Naive thymus-derived CD4-positive, alpha-beta T cell (primary cell): ENCODE measurements at regions not wholly inside any gene's neighbourhood (a gene's known extent, or its start where the extent isn't known, plus 50 kb on each side); places are given as distances from the start of the nearest gene placed in this dataset.

Source experiments
- ATAC-seq: fragments of 150-1000 bp; cut with Tn5 transposase; 2 replicates; pipeline ENCODE4 v1.10.0; 2021; ENCODE audit warnings: mild to moderate bottlenecking, moderate library complexity
- CTCF ChIA-PET: fragments of 350-600 bp; sonication (Branson Sonifier 250); formaldehyde crosslinking; loops from one replicate; lab custom pipeline; 2021; ENCODE audit warnings: antibody characterized with exemption; lab: Charles Lee
- POLR2A ChIA-PET: fragments of 350-600 bp; sonication (Branson Sonifier 250); formaldehyde crosslinking; loops from one replicate; lab custom pipeline; 2021; ENCODE audit warnings: antibody characterized with exemption, inconsistent platforms; lab: Charles Lee
- DNase-seq, 9 donors: peaks; one replicate each; pipeline versions ENCODE4 v3.0.0 to v3.0.0-alpha.2; 2020 to 2022; ENCODE audit warnings: mixed read lengths in 1 of 9
- H3K27ac ChIP-seq: one replicate; pipeline ENCODE4 v1.7.0; 2013; ENCODE audit warnings: mild to moderate bottlenecking, low read depth, low read length, moderate library complexity
- H3K27me3 ChIP-seq, 2 donors: one replicate each; pipeline ENCODE4 v1.7.0; 2013; ENCODE audit warnings: low read length in 2 of 2, mild to moderate bottlenecking in 2 of 2, moderate library complexity in 2 of 2; ENCODE audit not compliant: control insufficient read depth in 2 of 2, insufficient read depth in 2 of 2
- H3K36me3 ChIP-seq, 3 experiments: 1 replicate in 2 of 3; 2 replicates in 1 of 3; pipeline ENCODE4 v1.7.0; 2013; ENCODE audit warnings: low read length in 3 of 3, mild to moderate bottlenecking in 3 of 3, moderate library complexity in 1 of 3; ENCODE audit not compliant: insufficient read depth in 3 of 3, control insufficient read depth in 2 of 3
- H3K4me1 ChIP-seq, 2 donors: one replicate each; pipeline ENCODE4 v1.7.0; 2013; ENCODE audit warnings: low read length in 2 of 2, mild to moderate bottlenecking in 2 of 2, moderate library complexity in 1 of 2; ENCODE audit not compliant: control insufficient read depth in 2 of 2, insufficient read depth in 2 of 2
- H3K4me3 ChIP-seq: 2 replicates; pipeline ENCODE4 v1.7.0; 2013; ENCODE audit warnings: mild to moderate bottlenecking, low read length
- H3K9me3 ChIP-seq, 3 experiments: 1 replicate in 2 of 3; 2 replicates in 1 of 3; pipeline ENCODE4 v1.7.0; 2013; ENCODE audit warnings: low read length in 3 of 3; ENCODE audit not compliant: control insufficient read depth in 2 of 3
- H3K27ac Mint-ChIP-seq, 9 donors: one replicate each; pipeline ENCODE4 v1.8.0; 2020 to 2022; ENCODE audit warnings: mixed read lengths in 9 of 9, mild to moderate bottlenecking in 8 of 9, moderate library complexity in 5 of 9, inconsistent platforms in 2 of 9
- H3K27me3 Mint-ChIP-seq, 5 donors: one replicate each; pipeline ENCODE4 v1.8.0; 2021 to 2022; ENCODE audit warnings: mixed read lengths in 5 of 5, mild to moderate bottlenecking in 1 of 5
- H3K36me3 Mint-ChIP-seq, 5 donors: one replicate each; pipeline ENCODE4 v1.8.0; 2020 to 2022; ENCODE audit warnings: mixed read lengths in 5 of 5, mild to moderate bottlenecking in 3 of 5, inconsistent platforms in 1 of 5
- H3K4me1 Mint-ChIP-seq, 7 donors: one replicate each; pipeline ENCODE4 v1.8.0; 2020 to 2022; ENCODE audit warnings: mixed read lengths in 7 of 7, mild to moderate bottlenecking in 3 of 7, inconsistent platforms in 1 of 7
- H3K4me3 Mint-ChIP-seq, 10 donors: one replicate each; pipeline ENCODE4 v1.8.0; 2020 to 2022; ENCODE audit warnings: mild to moderate bottlenecking in 10 of 10, mixed read lengths in 10 of 10, moderate library complexity in 6 of 10, inconsistent platforms in 2 of 10
- H3K9me3 Mint-ChIP-seq, 11 donors: one replicate each; pipeline ENCODE4 v1.8.0; 2020 to 2022; ENCODE audit warnings: mixed read lengths in 11 of 11, mild to moderate bottlenecking in 4 of 11, inconsistent platforms in 1 of 11, moderate library complexity in 1 of 11
- intact Hi-C, 2 donors: fragments of 100-400 bp; cut with micrococcal nuclease; formaldehyde crosslinking; loops; one replicate each; pipeline ENCODE4 v1.15.1; 2023

- ATAC-seq (no peak), DNase-seq (no peak)
- no peak overlapping the region for H3K4me3 Mint-ChIP-seq
- Histone ChIP-seq H3K27me3 (no peaks in the 10 kb centered on the region), H3K4me1 (peaks cover 14 to 25% of the 10 kb centered on the region in 2 donors), H3K36me3 (no peaks in the 10 kb centered on the region), H3K9me3 (no peaks in the 10 kb centered on the region), H3K4me3 (no peak overlapping the region), H3K27ac (no peak overlapping the region)
- CTCF ChIA-PET = no interaction called here
- POLR2A ChIA-PET = no interaction called here
- peaks cover 0 to 15% (median 6%) of the 10 kb centered on the region in 7 donors for H3K4me1 Mint-ChIP-seq
- peaks cover 0 to 26% (median 5%) of the 10 kb centered on the region in 11 donors for H3K9me3 Mint-ChIP-seq
- H3K27me3 Mint-ChIP-seq = peaks cover 0 to 19% (median 0%) of the 10 kb centered on the region in 5 donors
- no peak overlapping the region for H3K27ac Mint-ChIP-seq
- intact Hi-C loops = no loop called here
- H3K36me3 Mint-ChIP-seq = peaks cover 0 to 9% (median 0%) of the 10 kb centered on the region in 5 donors
Observed at GRCh38 chr16:31693733-31694132, 166.0 kb downstream of the AHSP start.

- Mint-ChIP-seq H3K4me1 (peaks cover 0 to 15% (median 6%) of the 10 kb centered on the region in 7 donors), H3K36me3 (peaks cover 0 to 9% (median 0%) of the 10 kb centered on the region in 5 donors), H3K4me3 (no peak overlapping the region), H3K27me3 (peaks cover 0 to 21% (median 0%) of the 10 kb centered on the region in 5 donors), H3K9me3 (peaks cover 0 to 21% (median 5%) of the 10 kb centered on the region in 11 donors), H3K27ac (no peak overlapping the region)
- intact Hi-C loops = no loop called here
- H3K9me3 ChIP-seq = no peaks in the 10 kb centered on the region
- ATAC-seq (no peak), DNase-seq (no peak)
- H3K27me3 ChIP-seq = no peaks in the 10 kb centered on the region
- no peak overlapping the region for H3K4me3 ChIP-seq
- CTCF ChIA-PET = no interaction called here
- H3K4me1 ChIP-seq = peaks cover 14 to 25% of the 10 kb centered on the region in 2 donors
- no peak overlapping the region for H3K27ac ChIP-seq
- POLR2A ChIA-PET = no interaction called here
- H3K36me3 ChIP-seq = no peaks in the 10 kb centered on the region
Observed at GRCh38 chr16:31694461-31694860, 166.8 kb downstream of the AHSP start.

GRCh38 chr16:31695667-31696066 is 168.0 kb downstream of the AHSP start:
- Histone ChIP-seq H3K9me3 (no peaks in the 10 kb centered on the region), H3K36me3 (peaks cover 0 to 3% (median 0%) of the 10 kb centered on the region in 3 experiments), H3K4me3 (no peak overlapping the region), H3K27me3 (no peaks in the 10 kb centered on the region), H3K27ac (no peak overlapping the region), H3K4me1 (peaks cover 14 to 25% of the 10 kb centered on the region in 2 donors)
- Mint-ChIP-seq H3K36me3 (peaks cover 0 to 4% (median 0%) of the 10 kb centered on the region in 5 donors), H3K4me3 (no peak overlapping the region), H3K27ac (no peak overlapping the region), H3K4me1 (peaks cover 0 to 18% (median 15%) of the 10 kb centered on the region in 7 donors), H3K9me3 (peaks cover 0 to 12% (median 2%) of the 10 kb centered on the region in 11 donors), H3K27me3 (peaks cover 0 to 26% (median 0%) of the 10 kb centered on the region in 5 donors)
- ChIA-PET POLR2A (interaction anchor here (0.7 to 8.2 kb wide), 8 partner anchors 12 to 237 kb away, joined by 3 to 74 read pairs (median 6); partner anchors contain the start of gene ARMC5), CTCF (interaction anchor here (0.5 to 1.2 kb wide), 3 partner anchors 162 to 762 kb away, joined by 3 to 4 read pairs (median 3); no protein-coding TSS in a partner anchor)
- intact Hi-C loops = loop anchor here (1.0 to 2.0 kb wide), 7 partner anchors 18 to 236 kb away; partner anchors contain the start of genes ARMC5 (in 1 of the 2) and RUSF1 (in 1 of the 2)
- ATAC-seq (peak; percentile 92), DNase-seq (peak in 7 of 9 donors; percentile 73 to 91 (median 84))

- Histone ChIP-seq H3K9me3 (no peaks in the 10 kb centered on the region), H3K27ac (no peak overlapping the region), H3K4me3 (no peak overlapping the region), H3K36me3 (peaks cover 0 to 5% (median 0%) of the 10 kb centered on the region in 3 experiments), H3K4me1 (peaks cover 24 to 37% of the 10 kb centered on the region in 2 donors), H3K27me3 (no peaks in the 10 kb centered on the region)
- Mint-ChIP-seq H3K4me3 (peak overlapping the region in 2 of 10 donors; percentile 4 to 16), H3K36me3 (peaks cover 0 to 10% (median 0%) of the 10 kb centered on the region in 5 donors), H3K9me3 (peaks cover 0 to 4% (median 0%) of the 10 kb centered on the region in 11 donors), H3K4me1 (peaks cover 11 to 32% (median 28%) of the 10 kb centered on the region in 7 donors), H3K27me3 (peaks cover 0 to 24% (median 0%) of the 10 kb centered on the region in 5 donors), H3K27ac (peak overlapping the region in 5 of 9 donors; percentile 32 to 78 (median 73))
- intact Hi-C loops = loop anchor here in 1 of 2 donors (2.0 kb wide), 1 partner anchor 190 kb away; no protein-coding TSS in a partner anchor
- POLR2A ChIA-PET = interaction anchor here (1.1 to 8.2 kb wide), 4 partner anchors 11 to 238 kb away, joined by 3 to 74 read pairs (median 8); partner anchors contain the start of gene ARMC5
- ATAC-seq (no peak), DNase-seq (no peak)
- CTCF ChIA-PET = interaction anchor here (1.1 kb wide), 1 partner anchor 16 kb away, joined by 3 read pairs; a partner anchor contains a TSS
Observed at GRCh38 chr16:31696968-31697743, 169.5 kb downstream of the AHSP start.

GRCh38 chr16:31697744-31698125 is 170.0 kb downstream of the AHSP start:
- Mint-ChIP-seq H3K27ac (peak overlapping the region in 3 of 9 donors; percentile 16 to 51 (median 17)), H3K36me3 (peaks cover 0 to 16% (median 4%) of the 10 kb centered on the region in 5 donors), H3K27me3 (peaks cover 0 to 24% (median 0%) of the 10 kb centered on the region in 5 donors), H3K4me3 (no peak overlapping the region), H3K4me1 (peaks cover 17 to 38% (median 34%) of the 10 kb centered on the region in 7 donors), H3K9me3 (peaks cover 0 to 2% (median 0%) of the 10 kb centered on the region in 11 donors)
- H3K27ac ChIP-seq = no peak overlapping the region
- peaks cover 26 to 43% of the 10 kb centered on the region in 2 donors for H3K4me1 ChIP-seq
- peaks cover 0 to 10% (median 0%) of the 10 kb centered on the region in 3 experiments for H3K36me3 ChIP-seq
- ATAC-seq (no peak), DNase-seq (no peak)
- ChIA-PET CTCF (interaction anchor here (1.1 kb wide), 1 partner anchor 15 kb away, joined by 3 read pairs; a partner anchor contains a TSS), POLR2A (interaction anchor here (1.1 to 8.2 kb wide), 2 partner anchors 11 to 16 kb away, joined by 3 to 74 read pairs; a partner anchor contains a TSS)
- no peaks in the 10 kb centered on the region for H3K9me3 ChIP-seq
- no peaks in the 10 kb centered on the region for H3K27me3 ChIP-seq
- intact Hi-C loops = loop anchor here in 1 of 2 donors (2.0 kb wide), 1 partner anchor 191 kb away; no protein-coding TSS in a partner anchor
- no peak overlapping the region for H3K4me3 ChIP-seq

- intact Hi-C loops = no loop called here
- Histone ChIP-seq H3K9me3 (no peaks in the 10 kb centered on the region), H3K27ac (no peak overlapping the region), H3K4me1 (peaks cover 26 to 41% of the 10 kb centered on the region in 2 donors), H3K27me3 (no peaks in the 10 kb centered on the region), H3K4me3 (no peak overlapping the region), H3K36me3 (peaks cover 0 to 21% (median 11%) of the 10 kb centered on the region in 3 experiments)
- DNase-seq (no peak), ATAC-seq (no peak)
- no peaks in the 10 kb centered on the region for H3K9me3 Mint-ChIP-seq
- H3K27ac Mint-ChIP-seq = peak overlapping the region in 1 of 9 donors; percentile 24
- peak overlapping the region in 2 of 10 donors; percentile 2 to 10 for H3K4me3 Mint-ChIP-seq
- CTCF ChIA-PET = no interaction called here
- POLR2A ChIA-PET = interaction anchor here (0.9 to 8.2 kb wide), 2 partner anchors 15 to 174 kb away, joined by 6 to 74 read pairs; partner anchors contain the start of gene ZNF267
- peaks cover 20 to 39% (median 37%) of the 10 kb centered on the region in 7 donors for H3K4me1 Mint-ChIP-seq
- peaks cover 0 to 18% (median 4%) of the 10 kb centered on the region in 5 donors for H3K36me3 Mint-ChIP-seq
- peaks cover 0 to 24% (median 0%) of the 10 kb centered on the region in 5 donors for H3K27me3 Mint-ChIP-seq
Observed at GRCh38 chr16:31698901-31699300, 171.2 kb downstream of the AHSP start.
